ENCODE measurements at regions not wholly inside any gene's neighbourhood (a gene's known extent, or its start where the extent isn't known, plus 50 kb on each side); places are given as distances from the start of the nearest gene placed in this dataset.

DNA sequence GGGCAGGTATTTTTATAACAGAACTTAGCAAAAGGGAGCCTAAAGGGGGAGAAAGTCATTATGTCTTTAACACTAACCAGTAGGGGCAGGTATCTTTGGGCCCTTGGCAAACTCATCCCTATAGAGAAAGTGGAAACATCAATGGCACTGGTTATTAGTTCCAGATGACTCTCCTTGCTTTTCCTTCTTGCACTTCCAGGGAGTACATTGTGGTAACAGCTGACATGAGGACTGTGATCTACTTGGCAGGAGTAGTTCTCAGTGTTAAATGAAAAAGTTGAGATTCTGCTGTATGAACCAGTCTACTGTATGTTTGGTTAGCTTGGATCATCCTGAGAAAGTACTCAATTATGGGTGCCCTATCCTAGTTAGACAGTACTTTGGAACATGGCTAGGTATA, 93.6 kb downstream of the ATXN3L start:
- TF ChIP-seq POLR2AphosphoS5 (IDR thresholded peaks at IDR 0.05) (no peak), EP300 (IDR thresholded peaks at IDR 0.05; ENCODE audit: low read depth) (no peak), POLR2A (IDR thresholded peaks at IDR 0.05) (no peak)
- TF ChIP-seq, protein P1, sequence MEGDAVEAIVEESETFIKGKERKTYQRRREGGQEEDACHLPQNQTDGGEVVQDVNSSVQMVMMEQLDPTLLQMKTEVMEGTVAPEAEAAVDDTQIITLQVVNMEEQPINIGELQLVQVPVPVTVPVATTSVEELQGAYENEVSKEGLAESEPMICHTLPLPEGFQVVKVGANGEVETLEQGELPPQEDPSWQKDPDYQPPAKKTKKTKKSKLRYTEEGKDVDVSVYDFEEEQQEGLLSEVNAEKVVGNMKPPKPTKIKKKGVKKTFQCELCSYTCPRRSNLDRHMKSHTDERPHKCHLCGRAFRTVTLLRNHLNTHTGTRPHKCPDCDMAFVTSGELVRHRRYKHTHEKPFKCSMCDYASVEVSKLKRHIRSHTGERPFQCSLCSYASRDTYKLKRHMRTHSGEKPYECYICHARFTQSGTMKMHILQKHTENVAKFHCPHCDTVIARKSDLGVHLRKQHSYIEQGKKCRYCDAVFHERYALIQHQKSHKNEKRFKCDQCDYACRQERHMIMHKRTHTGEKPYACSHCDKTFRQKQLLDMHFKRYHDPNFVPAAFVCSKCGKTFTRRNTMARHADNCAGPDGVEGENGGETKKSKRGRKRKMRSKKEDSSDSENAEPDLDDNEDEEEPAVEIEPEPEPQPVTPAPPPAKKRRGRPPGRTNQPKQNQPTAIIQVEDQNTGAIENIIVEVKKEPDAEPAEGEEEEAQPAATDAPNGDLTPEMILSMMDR (IDR thresholded peaks at IDR 0.05), result no peak

All from transverse colon (tissue), 4 donors.